ENCODE measurements at regions not wholly inside any gene's neighbourhood (a gene's known extent, or its start where the extent isn't known, plus 50 kb on each side); places are given as distances from the start of the nearest gene placed in this dataset.

DNA sequence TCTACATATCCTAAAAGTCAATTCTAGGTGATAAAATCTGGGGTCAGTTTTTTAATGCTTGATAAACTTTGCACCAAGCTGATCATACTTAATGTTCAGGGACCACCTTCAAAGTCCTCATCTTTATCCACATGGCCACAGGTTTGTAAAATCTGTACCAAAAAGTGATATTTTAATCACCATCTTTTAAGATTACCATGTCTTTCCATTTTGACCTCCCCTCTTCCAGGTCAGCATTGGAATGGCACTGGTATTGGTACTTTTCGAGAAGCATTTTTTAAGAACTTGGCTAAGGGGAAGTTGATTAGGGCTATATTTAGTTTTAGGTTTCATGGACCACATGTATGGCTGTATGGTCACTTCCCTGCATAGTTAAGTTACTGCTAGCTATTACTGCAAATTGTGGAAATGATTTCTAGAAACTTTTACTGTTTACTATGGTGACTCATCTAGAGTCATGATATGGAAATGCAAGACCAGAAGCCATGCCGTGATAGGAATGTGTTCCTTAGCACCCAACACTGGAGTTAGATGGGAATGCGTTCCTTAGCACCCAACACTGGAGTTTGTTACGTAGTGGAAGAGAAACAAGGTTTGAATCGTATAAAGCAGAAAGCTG lies 50.8 kb upstream of the ABLIM1 start (continued):
- TF ChIP-seq ZFP37 (tag by site-specific recombination; IDR thresholded peaks at IDR 0.05): no peak

DNA sequence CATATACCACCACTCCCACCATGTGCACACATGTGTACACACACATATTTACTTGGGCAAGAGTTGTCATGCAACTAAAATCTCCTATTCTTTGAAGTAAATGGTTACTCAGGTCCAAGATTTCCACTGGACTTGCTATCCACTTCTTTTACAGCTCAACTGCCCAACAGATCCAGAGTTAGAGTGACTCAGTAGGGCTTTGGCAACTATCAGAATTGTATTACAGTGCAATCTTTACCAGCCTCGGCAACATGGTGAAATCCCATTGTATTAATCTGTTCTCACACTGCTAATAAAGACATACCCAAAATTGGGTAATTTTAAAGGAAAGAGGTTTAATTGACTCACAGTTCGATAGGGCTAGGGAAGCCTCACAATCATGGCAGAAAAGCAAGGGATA lies 51.9 kb upstream of the ABLIM1 start:
- Histone ChIP-seq H3K36me3 (ENCODE audit: control insufficient read depth in 2 of 2, insufficient read depth in 1 of 2, low read length in 2 of 2) (no peaks in the 10 kb centered on the region), H3K4me3 (ENCODE audit: low read depth, low read length) (no peak overlapping the region), H3K27ac (ENCODE audit: extremely low read depth, low read depth, low read length) (no peak overlapping the region), H3K9me3 (ENCODE audit: control insufficient read depth, insufficient read depth, low read depth, low read length) (no peaks in the 10 kb centered on the region), H3K4me1 (ENCODE audit: control insufficient read depth, insufficient read depth, low read length) (peaks cover 30% of the 10 kb centered on the region)
- POLR2A ChIA-PET: no interaction called here
- TF ChIP-seq, protein P1, sequence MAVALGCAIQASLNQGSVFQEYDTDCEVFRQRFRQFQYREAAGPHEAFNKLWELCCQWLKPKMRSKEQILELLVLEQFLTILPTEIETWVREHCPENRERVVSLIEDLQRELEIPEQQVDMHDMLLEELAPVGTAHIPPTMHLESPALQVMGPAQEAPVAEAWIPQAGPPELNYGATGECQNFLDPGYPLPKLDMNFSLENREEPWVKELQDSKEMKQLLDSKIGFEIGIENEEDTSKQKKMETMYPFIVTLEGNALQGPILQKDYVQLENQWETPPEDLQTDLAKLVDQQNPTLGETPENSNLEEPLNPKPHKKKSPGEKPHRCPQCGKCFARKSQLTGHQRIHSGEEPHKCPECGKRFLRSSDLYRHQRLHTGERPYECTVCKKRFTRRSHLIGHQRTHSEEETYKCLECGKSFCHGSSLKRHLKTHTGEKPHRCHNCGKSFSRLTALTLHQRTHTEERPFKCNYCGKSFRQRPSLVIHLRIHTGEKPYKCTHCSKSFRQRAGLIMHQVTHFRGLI (tag by site-specific recombination; IDR thresholded peaks at IDR 0.05): peak; percentile 72
- TF ChIP-seq ZNF610 (tag by site-specific recombination; IDR thresholded peaks at IDR 0.05; ENCODE audit: borderline replicate concordance): no peak
- CTCF ChIA-PET: interaction anchor here (0.7 to 3.4 kb wide), 4 partner anchors 15 to 374 kb away, joined by 4 to 11 read pairs (median 5); no protein-coding TSS in a partner anchor

DNA sequence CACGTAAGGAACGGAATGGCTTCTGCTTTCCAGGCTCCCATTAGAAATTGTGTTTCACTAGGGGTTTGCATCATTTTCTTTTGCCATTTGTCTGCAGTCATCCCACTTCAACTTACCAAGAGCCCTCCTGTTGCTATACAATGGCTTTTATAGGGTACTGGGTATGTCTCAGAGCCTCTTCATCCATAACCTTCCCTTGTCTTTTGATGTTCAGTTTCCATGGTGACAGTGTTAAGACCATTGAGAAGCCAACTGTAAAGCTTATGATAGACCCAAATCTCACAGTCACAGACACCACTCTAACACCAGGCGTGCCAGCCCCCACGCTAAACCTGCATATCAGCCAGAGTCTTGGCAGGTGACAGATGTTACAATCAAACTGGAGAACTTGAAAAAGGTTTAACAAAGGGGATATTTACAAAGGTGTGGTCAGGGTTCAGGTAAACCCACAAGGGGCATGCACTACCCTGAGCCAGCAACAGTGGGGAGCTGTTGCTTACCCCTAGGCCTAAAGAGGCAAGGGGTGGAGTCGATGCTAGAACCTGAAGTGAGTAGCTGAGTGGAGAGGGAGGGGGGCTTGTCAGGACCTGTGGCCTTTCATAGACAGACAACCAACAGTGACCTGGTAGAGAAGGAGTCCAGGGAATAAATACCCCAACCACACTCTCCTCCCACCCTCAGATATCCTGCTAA lies 53.2 kb upstream of the ABLIM1 start:
- no peaks in the 10 kb centered on the region for H3K9me3 ChIP-seq (ENCODE audit: control insufficient read depth, insufficient read depth, low read depth, low read length)
- ChIA-PET POLR2A (no interaction called here), CTCF (interaction anchor here (1.0 kb wide), 1 partner anchor 110 kb away, joined by 3 read pairs; the partner anchor contains the start of gene FHIP2A)
- no peak overlapping the region for H3K27ac ChIP-seq (ENCODE audit: extremely low read depth, low read depth, low read length)
- no peak overlapping the region for H3K4me3 ChIP-seq (ENCODE audit: low read depth, low read length)
- no peaks in the 10 kb centered on the region for H3K36me3 ChIP-seq (ENCODE audit: control insufficient read depth in 2 of 2, insufficient read depth in 1 of 2, low read length in 2 of 2)
- TF ChIP-seq, protein P2, sequence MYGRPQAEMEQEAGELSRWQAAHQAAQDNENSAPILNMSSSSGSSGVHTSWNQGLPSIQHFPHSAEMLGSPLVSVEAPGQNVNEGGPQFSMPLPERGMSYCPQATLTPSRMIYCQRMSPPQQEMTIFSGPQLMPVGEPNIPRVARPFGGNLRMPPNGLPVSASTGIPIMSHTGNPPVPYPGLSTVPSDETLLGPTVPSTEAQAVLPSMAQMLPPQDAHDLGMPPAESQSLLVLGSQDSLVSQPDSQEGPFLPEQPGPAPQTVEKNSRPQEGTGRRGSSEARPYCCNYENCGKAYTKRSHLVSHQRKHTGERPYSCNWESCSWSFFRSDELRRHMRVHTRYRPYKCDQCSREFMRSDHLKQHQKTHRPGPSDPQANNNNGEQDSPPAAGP (tag by site-specific recombination; IDR thresholded peaks at IDR 0.05): no peak
- TF ChIP-seq, protein P3, sequence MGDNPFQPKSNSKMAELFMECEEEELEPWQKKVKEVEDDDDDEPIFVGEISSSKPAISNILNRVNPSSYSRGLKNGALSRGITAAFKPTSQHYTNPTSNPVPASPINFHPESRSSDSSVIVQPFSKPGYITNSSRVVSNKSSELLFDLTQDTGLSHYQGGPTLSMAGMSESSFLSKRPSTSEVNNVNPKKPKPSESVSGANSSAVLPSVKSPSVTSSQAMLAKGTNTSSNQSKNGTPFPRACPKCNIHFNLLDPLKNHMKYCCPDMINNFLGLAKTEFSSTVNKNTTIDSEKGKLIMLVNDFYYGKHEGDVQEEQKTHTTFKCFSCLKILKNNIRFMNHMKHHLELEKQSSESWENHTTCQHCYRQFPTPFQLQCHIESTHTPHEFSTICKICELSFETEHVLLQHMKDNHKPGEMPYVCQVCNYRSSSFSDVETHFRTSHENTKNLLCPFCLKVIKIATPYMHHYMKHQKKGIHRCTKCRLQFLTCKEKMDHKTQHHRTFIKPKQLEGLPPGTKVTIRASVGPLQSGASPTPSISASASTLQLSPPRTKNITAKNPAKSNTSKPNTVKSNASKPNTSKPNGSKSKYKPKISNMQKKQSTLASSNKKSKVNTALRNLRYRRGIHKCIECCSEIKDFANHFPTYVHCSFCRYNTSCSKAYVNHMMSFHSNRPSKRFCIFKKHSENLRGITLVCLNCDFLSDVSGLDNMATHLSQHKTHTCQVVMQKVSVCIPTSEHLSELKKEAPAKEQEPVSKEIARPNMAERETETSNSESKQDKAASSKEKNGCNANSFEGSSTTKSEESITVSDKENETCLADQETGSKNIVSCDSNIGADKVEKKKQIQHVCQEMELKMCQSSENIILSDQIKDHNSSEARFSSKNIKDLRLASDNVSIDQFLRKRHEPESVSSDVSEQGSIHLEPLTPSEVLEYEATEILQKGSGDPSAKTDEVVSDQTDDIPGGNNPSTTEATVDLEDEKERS (tag by site-specific recombination; IDR thresholded peaks at IDR 0.05): no peak
- TF ChIP-seq ZBTB7A (tag by site-specific recombination; IDR thresholded peaks at IDR 0.05; ENCODE audit: low read depth) (no peak), ZNF596 (tag by site-specific recombination; IDR thresholded peaks at IDR 0.05) (no peak), ZNF350 (tag by site-specific recombination; IDR thresholded peaks at IDR 0.05) (no peak), ZNF777 (tag by site-specific recombination; IDR thresholded peaks at IDR 0.05; ENCODE audit: borderline replicate concordance) (no peak), REPIN1 (tag by site-specific recombination; IDR thresholded peaks at IDR 0.05; ENCODE audit: low read depth) (no peak), ZNF529 (tag by site-specific recombination; IDR thresholded peaks at IDR 0.05; ENCODE audit: insufficient replicate concordance) (no peak), KLF10 (tag by site-specific recombination; IDR thresholded peaks at IDR 0.05) (no peak), ZNF16 (tag by site-specific recombination; IDR thresholded peaks at IDR 0.05; ENCODE audit: low read depth) (no peak), ZNF133 (tag by site-specific recombination; IDR thresholded peaks at IDR 0.05) (no peak), KLF8 (tag by site-specific recombination; IDR thresholded peaks at IDR 0.05) (no peak), ZNF521 (tag by site-specific recombination; IDR thresholded peaks at IDR 0.05) (no peak), EGR2 (tag by site-specific recombination; IDR thresholded peaks at IDR 0.05; ENCODE audit: low read depth) (no peak)
- H3K4me1 ChIP-seq (ENCODE audit: control insufficient read depth, insufficient read depth, low read length): peaks cover 41% of the 10 kb centered on the region
